ENCODE measurements at regions not wholly inside any gene's neighbourhood (a gene's known extent, or its start where the extent isn't known, plus 50 kb on each side); places are given as distances from the start of the nearest gene placed in this dataset.

DNA sequence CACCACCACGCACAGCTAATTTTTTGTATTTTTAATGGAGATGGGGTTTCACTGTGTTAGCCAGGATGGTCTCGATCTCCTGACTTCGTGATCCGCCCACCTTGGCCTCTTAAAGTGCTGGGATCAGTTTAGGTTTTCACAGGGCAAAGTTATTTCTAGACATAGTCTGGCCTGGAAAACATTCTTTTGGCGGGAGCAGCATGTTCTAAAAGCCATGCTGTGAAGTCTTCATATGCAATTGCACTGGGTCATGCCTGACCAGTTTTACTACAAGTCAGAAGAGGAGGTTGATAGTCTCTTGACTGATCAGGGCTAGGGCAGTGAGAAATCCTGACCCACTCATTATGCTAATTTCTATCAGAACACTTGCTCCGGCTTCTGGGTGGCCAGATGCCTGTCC is 131.6 kb upstream of the POU3F1 start (continued):
- TF ChIP-seq, protein P1, sequence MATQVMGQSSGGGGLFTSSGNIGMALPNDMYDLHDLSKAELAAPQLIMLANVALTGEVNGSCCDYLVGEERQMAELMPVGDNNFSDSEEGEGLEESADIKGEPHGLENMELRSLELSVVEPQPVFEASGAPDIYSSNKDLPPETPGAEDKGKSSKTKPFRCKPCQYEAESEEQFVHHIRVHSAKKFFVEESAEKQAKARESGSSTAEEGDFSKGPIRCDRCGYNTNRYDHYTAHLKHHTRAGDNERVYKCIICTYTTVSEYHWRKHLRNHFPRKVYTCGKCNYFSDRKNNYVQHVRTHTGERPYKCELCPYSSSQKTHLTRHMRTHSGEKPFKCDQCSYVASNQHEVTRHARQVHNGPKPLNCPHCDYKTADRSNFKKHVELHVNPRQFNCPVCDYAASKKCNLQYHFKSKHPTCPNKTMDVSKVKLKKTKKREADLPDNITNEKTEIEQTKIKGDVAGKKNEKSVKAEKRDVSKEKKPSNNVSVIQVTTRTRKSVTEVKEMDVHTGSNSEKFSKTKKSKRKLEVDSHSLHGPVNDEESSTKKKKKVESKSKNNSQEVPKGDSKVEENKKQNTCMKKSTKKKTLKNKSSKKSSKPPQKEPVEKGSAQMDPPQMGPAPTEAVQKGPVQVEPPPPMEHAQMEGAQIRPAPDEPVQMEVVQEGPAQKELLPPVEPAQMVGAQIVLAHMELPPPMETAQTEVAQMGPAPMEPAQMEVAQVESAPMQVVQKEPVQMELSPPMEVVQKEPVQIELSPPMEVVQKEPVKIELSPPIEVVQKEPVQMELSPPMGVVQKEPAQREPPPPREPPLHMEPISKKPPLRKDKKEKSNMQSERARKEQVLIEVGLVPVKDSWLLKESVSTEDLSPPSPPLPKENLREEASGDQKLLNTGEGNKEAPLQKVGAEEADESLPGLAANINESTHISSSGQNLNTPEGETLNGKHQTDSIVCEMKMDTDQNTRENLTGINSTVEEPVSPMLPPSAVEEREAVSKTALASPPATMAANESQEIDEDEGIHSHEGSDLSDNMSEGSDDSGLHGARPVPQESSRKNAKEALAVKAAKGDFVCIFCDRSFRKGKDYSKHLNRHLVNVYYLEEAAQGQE (IDR thresholded peaks at IDR 0.05; ENCODE audit: low read depth), result no peak

DNA sequence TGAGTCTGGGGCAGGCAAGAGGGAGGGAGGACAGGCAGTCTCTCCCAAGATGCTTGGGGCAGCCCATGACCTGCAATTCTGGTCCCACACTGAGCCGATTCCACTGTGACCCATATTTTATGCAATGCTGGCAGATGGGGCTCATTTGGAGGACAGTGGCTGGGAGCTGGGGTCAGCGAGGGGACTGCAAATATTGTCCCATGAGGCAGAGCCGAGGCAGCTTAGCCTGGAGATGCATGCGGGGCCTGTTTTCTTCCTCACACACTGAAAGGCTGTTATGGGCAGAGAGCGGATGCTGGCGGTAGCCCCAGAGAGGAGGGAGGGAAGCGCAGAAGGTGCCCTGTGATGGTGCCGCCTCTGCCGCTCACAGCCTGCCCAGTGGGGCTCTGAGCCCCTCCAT is 128.5 kb upstream of the POU3F1 start:
- Histone ChIP-seq H2AFZ (ENCODE audit: low read depth, low read length, poor library complexity, severe bottlenecking) (no peak overlapping the region), H3K9me2 (ENCODE audit: insufficient read depth) (no peaks in the 10 kb centered on the region), H3K36me3 (ENCODE audit: control insufficient read depth in 1 of 2, insufficient read depth in 2 of 2, low read length in 2 of 2) (no peaks in the 10 kb centered on the region), H4K20me1 (ENCODE audit: insufficient read depth) (no peaks in the 10 kb centered on the region), H3K4me3 (replicated peaks in 1 of 2; ENCODE audit: low read depth in 1 of 2, low read length in 2 of 2) (no peak overlapping the region), H3K27me3 (ENCODE audit: insufficient read depth, low read length) (0 out of 2 replicates have a peak, but pooled peaks cover 3% of the 10 kb centered on the region), H3K27ac (ENCODE audit: low read depth, low read length) (no peak overlapping the region), H3K4me2 (ENCODE audit: low read length) (no peak overlapping the region), H3K79me2 (ENCODE audit: insufficient read depth, low read length) (no peaks in the 10 kb centered on the region), H3K9ac (ENCODE audit: low read length) (no peak overlapping the region), H3K9me3 (ENCODE audit: control insufficient read depth in 1 of 2, insufficient read depth in 1 of 2, low read depth in 1 of 2, low read length in 2 of 2) (no peaks in the 10 kb centered on the region), H3K4me1 (ENCODE audit: control insufficient read depth in 1 of 2, insufficient read depth in 2 of 2, low read length in 2 of 2) (no peaks in the 10 kb centered on the region)
- TF ChIP-seq ELF1 (IDR thresholded peaks at IDR 0.05; ENCODE audit: borderline replicate concordance, low read depth), result no peak
- TF ChIP-seq, protein P2, sequence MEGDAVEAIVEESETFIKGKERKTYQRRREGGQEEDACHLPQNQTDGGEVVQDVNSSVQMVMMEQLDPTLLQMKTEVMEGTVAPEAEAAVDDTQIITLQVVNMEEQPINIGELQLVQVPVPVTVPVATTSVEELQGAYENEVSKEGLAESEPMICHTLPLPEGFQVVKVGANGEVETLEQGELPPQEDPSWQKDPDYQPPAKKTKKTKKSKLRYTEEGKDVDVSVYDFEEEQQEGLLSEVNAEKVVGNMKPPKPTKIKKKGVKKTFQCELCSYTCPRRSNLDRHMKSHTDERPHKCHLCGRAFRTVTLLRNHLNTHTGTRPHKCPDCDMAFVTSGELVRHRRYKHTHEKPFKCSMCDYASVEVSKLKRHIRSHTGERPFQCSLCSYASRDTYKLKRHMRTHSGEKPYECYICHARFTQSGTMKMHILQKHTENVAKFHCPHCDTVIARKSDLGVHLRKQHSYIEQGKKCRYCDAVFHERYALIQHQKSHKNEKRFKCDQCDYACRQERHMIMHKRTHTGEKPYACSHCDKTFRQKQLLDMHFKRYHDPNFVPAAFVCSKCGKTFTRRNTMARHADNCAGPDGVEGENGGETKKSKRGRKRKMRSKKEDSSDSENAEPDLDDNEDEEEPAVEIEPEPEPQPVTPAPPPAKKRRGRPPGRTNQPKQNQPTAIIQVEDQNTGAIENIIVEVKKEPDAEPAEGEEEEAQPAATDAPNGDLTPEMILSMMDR (IDR thresholded peaks at IDR 0.05 in 2 of 3, conservative IDR thresholded peaks at IDR 0.05 in 1 of 3; ENCODE audit: borderline replicate concordance in 1 of 3, insufficient read depth in 1 of 3, low read depth in 2 of 3, low read length in 2 of 3), result no peak
- no peak for TF ChIP-seq YY1 (IDR thresholded peaks at IDR 0.05; ENCODE audit: extremely low read depth, insufficient replicate concordance, low read depth, low read length)
- no peak for TF ChIP-seq EZH2 (IDR thresholded peaks at IDR 0.05)
- TF ChIP-seq TCF7L2 (IDR thresholded peaks at IDR 0.05; ENCODE audit: borderline replicate concordance, extremely low read depth, insufficient read depth, insufficient read length), result no peak
- TF ChIP-seq SIN3A (IDR thresholded peaks at IDR 0.05; ENCODE audit: low read depth), result no peak
- TF ChIP-seq ZFX (IDR thresholded peaks at IDR 0.05), result no peak
- no peak for TF ChIP-seq JUND (IDR thresholded peaks at IDR 0.05)
- no peak for TF ChIP-seq POLR2AphosphoS5 (IDR thresholded peaks at IDR 0.05; ENCODE audit: low read depth, low read length)
- no peak for TF ChIP-seq EZH2phosphoT487 (IDR thresholded peaks at IDR 0.05; ENCODE audit: borderline replicate concordance)
- TF ChIP-seq SRF (IDR thresholded peaks at IDR 0.05; ENCODE audit: low read depth), result no peak
- TF ChIP-seq ZNF274 (IDR thresholded peaks at IDR 0.05; ENCODE audit: low read depth, low read length), result no peak
- TF ChIP-seq SP1 (IDR thresholded peaks at IDR 0.05; ENCODE audit: low read depth), result no peak
- ATAC-seq, result no peak
- POLR2A ChIA-PET, result no interaction called here
- RAD21 ChIA-PET (ENCODE audit: low non-redundant PET in 1 of 2, low total read pairs in 2 of 2, uncharacterized antibody in 2 of 2, unreplicated experiment in 2 of 2), result no interaction called here
- no peak for DNase-seq (ENCODE audit: low read depth, low spot score)
- intact Hi-C loops (cut with micrococcal nuclease), result no loop called here
- CTCF ChIA-PET, result no interaction called here
- no TSS peak for BruUV-seq (replicated peaks)
